CD4-positive, alpha-beta memory T cell (primary cell): ENCODE measurements at regions not wholly inside any gene's neighbourhood (a gene's known extent, or its start where the extent isn't known, plus 50 kb on each side); places are given as distances from the start of the nearest gene placed in this dataset.
"Not testable (repeated sequence)": the region's sequence is repeated elsewhere in the genome, so short reads cannot be mapped to it uniquely, and the experiment has no call there.

Experiments used
- CTCF ChIA-PET: fragments of 350-600 bp; sonication (Branson Sonifier 250); formaldehyde crosslinking; loops from one replicate; lab custom pipeline; 2021; ENCODE audit warnings: inconsistent platforms; ENCODE audit not compliant: partially characterized antibody; lab: Charles Lee
- POLR2A ChIA-PET: fragments of 350-600 bp; sonication (Branson Sonifier 250); formaldehyde crosslinking; loops from one replicate; lab custom pipeline; 2021; ENCODE audit not compliant: partially characterized antibody; lab: Charles Lee
- DNase-seq, 5 donors: peaks; one replicate each; pipeline versions ENCODE4 v3.0.0 to v3.0.0-alpha.2; 2020 to 2022; ENCODE audit warnings: mixed read lengths in 1 of 5
- H3K27ac ChIP-seq: one replicate; pipeline ENCODE4 v1.7.0; 2013; ENCODE audit warnings: low read depth, low read length
- H3K27me3 ChIP-seq: 2 replicates; pipeline ENCODE4 v1.7.0; 2013; ENCODE audit warnings: mild to moderate bottlenecking, low read length, moderate library complexity; ENCODE audit not compliant: insufficient read depth
- H3K36me3 ChIP-seq: 2 replicates; pipeline ENCODE4 v1.7.0; 2013; ENCODE audit warnings: mild to moderate bottlenecking, low read length, moderate library complexity; ENCODE audit not compliant: insufficient read depth
- H3K4me1 ChIP-seq: 2 replicates; pipeline ENCODE4 v1.7.0; 2013; ENCODE audit warnings: mild to moderate bottlenecking, low read length, moderate library complexity; ENCODE audit not compliant: insufficient read depth
- H3K4me3 ChIP-seq, 2 donors: one replicate each; pipeline ENCODE4 v1.7.0; 2013; ENCODE audit warnings: low read length in 2 of 2, mild to moderate bottlenecking in 1 of 2
- H3K9me3 ChIP-seq, 2 donors: one replicate each; pipeline ENCODE4 v1.7.0; 2013; ENCODE audit warnings: low read length in 2 of 2, control low read depth in 1 of 2; ENCODE audit not compliant: control insufficient read depth in 1 of 2
- H3K27ac Mint-ChIP-seq, 7 donors: one replicate each; pipeline ENCODE4 v1.8.0; 2020 to 2021; ENCODE audit warnings: mixed read lengths in 7 of 7, mild to moderate bottlenecking in 6 of 7, inconsistent platforms in 3 of 7, moderate library complexity in 3 of 7
- H3K27me3 Mint-ChIP-seq, 2 donors: one replicate each; pipeline ENCODE4 v1.8.0; 2020 to 2021; ENCODE audit warnings: mixed read lengths in 2 of 2
- H3K36me3 Mint-ChIP-seq, 2 donors: one replicate each; pipeline ENCODE4 v1.8.0; 2020 to 2021; ENCODE audit warnings: mixed read lengths in 2 of 2, inconsistent platforms in 1 of 2, mild to moderate bottlenecking in 1 of 2
- H3K4me1 Mint-ChIP-seq, 4 donors: one replicate each; pipeline ENCODE4 v1.8.0; 2020 to 2021; ENCODE audit warnings: mixed read lengths in 4 of 4, mild to moderate bottlenecking in 1 of 4
- H3K4me3 Mint-ChIP-seq, 8 donors: one replicate each; pipeline ENCODE4 v1.8.0; 2020 to 2021; ENCODE audit warnings: mixed read lengths in 8 of 8, mild to moderate bottlenecking in 7 of 8, moderate library complexity in 6 of 8, inconsistent platforms in 3 of 8
- H3K9me3 Mint-ChIP-seq, 8 donors: one replicate each; pipeline ENCODE4 v1.8.0; 2020 to 2021; ENCODE audit warnings: mixed read lengths in 8 of 8, mild to moderate bottlenecking in 5 of 8, inconsistent platforms in 3 of 8, moderate library complexity in 1 of 8
- intact Hi-C: fragments of 100-400 bp; cut with micrococcal nuclease; formaldehyde crosslinking; loops from one replicate; pipeline ENCODE4 v1.15.1; 2023

DNA sequence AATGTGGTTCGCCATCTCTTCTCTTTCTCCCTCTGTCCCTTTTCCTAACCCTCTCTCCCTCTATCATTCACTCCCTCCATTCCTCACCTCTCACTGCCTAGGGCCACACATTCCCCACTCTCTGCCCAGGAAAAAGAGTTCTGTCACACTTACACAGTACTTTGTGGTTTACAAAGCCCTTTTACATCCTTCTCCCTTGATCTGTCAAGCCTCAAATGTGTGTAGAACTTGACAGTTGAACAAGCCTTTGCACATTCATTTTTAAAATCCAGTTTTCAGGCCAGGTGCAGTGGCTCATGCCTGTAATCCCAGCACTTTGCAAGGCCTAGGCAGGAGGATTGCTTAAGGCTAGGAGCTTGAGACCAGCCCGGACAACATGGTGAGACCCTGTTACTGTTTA is 156.3 kb downstream of the VSIG4 start:
- ChIA-PET POLR2A (no interaction called here), CTCF (no interaction called here)
- H3K4me1 Mint-ChIP-seq: peaks cover 5 to 11% (median 6%) of the 10 kb centered on the region in 4 donors
- peak overlapping the region in 2 of 7 donors; percentile 4 to 22 for H3K27ac Mint-ChIP-seq
- peaks cover 0 to 2% (median 0%) of the 10 kb centered on the region in 8 donors for H3K9me3 Mint-ChIP-seq
- H3K27ac ChIP-seq: no peak overlapping the region
- no peaks in the 10 kb centered on the region for H3K27me3 Mint-ChIP-seq
- no peak for DNase-seq
- intact Hi-C loops: no loop called here
- no peaks in the 10 kb centered on the region for H3K27me3 ChIP-seq
- H3K4me3 ChIP-seq: no peak overlapping the region
- no peak overlapping the region for H3K4me3 Mint-ChIP-seq
- no peaks in the 10 kb centered on the region for H3K36me3 ChIP-seq
- no peaks in the 10 kb centered on the region for H3K36me3 Mint-ChIP-seq
- H3K9me3 ChIP-seq: no peaks in the 10 kb centered on the region
- no peaks in the 10 kb centered on the region for H3K4me1 ChIP-seq

DNA sequence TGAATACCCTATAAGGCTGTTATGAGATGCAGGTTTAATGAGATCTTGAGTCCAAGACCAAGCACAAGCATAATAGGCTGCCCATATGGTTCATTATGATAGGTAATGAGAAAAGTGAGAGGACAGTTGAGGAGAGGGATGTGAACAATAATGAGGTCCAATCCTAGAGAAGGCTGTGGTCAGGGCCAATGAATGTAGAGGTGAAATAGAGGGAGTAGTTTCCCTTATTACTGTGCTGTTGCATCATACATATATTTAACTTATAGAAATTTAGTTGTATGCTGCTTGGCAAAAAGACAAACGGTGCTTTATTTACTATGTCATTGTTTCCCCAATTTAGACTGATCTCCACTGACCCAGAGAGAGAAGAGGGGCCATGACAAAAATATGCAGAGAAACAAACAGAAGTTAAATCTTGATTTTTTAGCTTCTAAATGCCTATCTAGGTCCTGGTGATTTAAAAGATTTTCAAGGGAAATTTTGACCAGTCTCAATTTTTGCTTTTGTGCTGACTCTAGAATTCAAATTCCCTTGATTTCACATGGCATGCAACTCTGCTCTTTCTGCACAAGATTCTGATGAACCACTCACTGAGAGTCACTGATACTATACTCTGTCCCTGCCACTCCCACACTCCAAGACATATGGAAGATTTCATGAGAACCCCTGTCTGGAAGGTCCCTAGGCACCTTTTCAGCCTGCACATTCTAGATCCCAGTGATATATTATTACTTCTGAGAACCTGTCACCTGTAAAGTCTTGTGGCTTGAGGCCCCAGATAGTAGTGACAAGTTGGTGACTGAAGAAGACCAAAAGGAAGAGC is 159.7 kb downstream of the VSIG4 start:
- Mint-ChIP-seq H3K9me3 (peaks cover 0 to 4% (median 0%) of the 10 kb centered on the region in 8 donors), H3K36me3 (no peaks in the 10 kb centered on the region), H3K27ac (no peak overlapping the region), H3K4me3 (no peak overlapping the region), H3K4me1 (peaks cover 7 to 18% (median 10%) of the 10 kb centered on the region in 4 donors), H3K27me3 (no peaks in the 10 kb centered on the region)
- Histone ChIP-seq H3K4me3 (no peak overlapping the region), H3K9me3 (no peaks in the 10 kb centered on the region), H3K27me3 (no peaks in the 10 kb centered on the region), H3K36me3 (no peaks in the 10 kb centered on the region), H3K4me1 (no peaks in the 10 kb centered on the region), H3K27ac (no peak overlapping the region)
- POLR2A ChIA-PET: no interaction called here
- no peak for DNase-seq
- CTCF ChIA-PET: no interaction called here
- intact Hi-C loops: no loop called here

DNA sequence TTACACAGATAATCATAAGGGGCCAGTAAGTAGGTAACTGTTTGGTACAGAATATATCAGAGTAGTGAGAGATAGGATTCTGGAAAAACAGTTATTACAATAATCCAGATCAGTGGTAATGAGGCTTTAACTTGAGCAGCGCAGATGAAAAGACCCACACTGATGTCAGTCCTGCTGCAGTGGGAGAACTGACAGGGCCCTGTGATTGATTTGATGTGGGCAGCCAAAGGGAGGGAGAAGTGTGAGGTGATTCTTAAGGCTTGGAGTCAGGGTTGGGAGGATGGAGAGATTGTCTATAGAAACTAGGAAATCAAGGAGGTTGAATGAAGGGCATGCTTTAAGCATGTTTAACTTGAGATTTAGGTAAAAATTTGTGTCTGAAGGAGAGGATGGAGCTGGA is 161.4 kb downstream of the VSIG4 start:
- DNase-seq: no peak
- H3K4me3 Mint-ChIP-seq: peak overlapping the region in 1 of 8 donors; percentile 23
- no peak overlapping the region for H3K27ac Mint-ChIP-seq
- no peaks in the 10 kb centered on the region for H3K36me3 ChIP-seq
- peaks cover 0 to 4% (median under 1%) of the 10 kb centered on the region in 8 donors for H3K9me3 Mint-ChIP-seq
- H3K4me3 ChIP-seq: no peak overlapping the region
- intact Hi-C loops: no loop called here
- peaks cover 6 to 23% (median 14%) of the 10 kb centered on the region in 4 donors for H3K4me1 Mint-ChIP-seq
- POLR2A ChIA-PET: no interaction called here
- H3K27me3 ChIP-seq: no peaks in the 10 kb centered on the region
- no peaks in the 10 kb centered on the region for H3K9me3 ChIP-seq
- H3K36me3 Mint-ChIP-seq: no peaks in the 10 kb centered on the region
- no peaks in the 10 kb centered on the region for H3K27me3 Mint-ChIP-seq
- H3K27ac ChIP-seq: no peak overlapping the region
- H3K4me1 ChIP-seq: peaks cover 5% of the 10 kb centered on the region
- CTCF ChIA-PET: no interaction called here

DNA sequence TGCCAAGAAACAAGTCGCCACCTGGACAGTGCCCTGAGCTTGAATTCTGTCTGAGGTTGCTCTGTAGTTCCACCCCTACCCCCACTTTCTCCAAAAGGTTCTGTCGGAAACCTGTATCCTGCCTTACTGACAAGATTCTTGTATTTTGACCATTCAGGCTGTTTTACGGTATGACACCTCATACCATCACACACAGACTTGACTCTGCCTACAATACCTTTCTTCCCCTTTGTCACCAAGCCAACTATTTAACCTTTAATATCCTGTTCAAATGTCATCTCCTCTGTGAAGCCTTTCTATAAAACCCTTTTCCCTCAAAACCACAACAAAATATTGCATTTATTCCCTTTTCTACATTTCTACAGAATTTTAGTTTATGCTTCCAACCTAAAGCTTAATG is 161.9 kb downstream of the VSIG4 start:
- H3K27me3 Mint-ChIP-seq: no peaks in the 10 kb centered on the region
- no peaks in the 10 kb centered on the region for H3K36me3 Mint-ChIP-seq
- no peaks in the 10 kb centered on the region for H3K36me3 ChIP-seq
- no peak overlapping the region for H3K27ac ChIP-seq
- ChIA-PET POLR2A (no interaction called here), CTCF (no interaction called here)
- intact Hi-C loops: no loop called here
- no peaks in the 10 kb centered on the region for H3K9me3 ChIP-seq
- no peak overlapping the region for H3K4me3 ChIP-seq
- H3K4me1 ChIP-seq: peaks cover 5% of the 10 kb centered on the region
- peaks cover 0 to 4% (median under 1%) of the 10 kb centered on the region in 8 donors for H3K9me3 Mint-ChIP-seq
- H3K27ac Mint-ChIP-seq: no peak overlapping the region
- no peak for DNase-seq
- no peaks in the 10 kb centered on the region for H3K27me3 ChIP-seq
- peaks cover 5 to 27% (median 14%) of the 10 kb centered on the region in 4 donors for H3K4me1 Mint-ChIP-seq
- H3K4me3 Mint-ChIP-seq: no peak overlapping the region

DNA sequence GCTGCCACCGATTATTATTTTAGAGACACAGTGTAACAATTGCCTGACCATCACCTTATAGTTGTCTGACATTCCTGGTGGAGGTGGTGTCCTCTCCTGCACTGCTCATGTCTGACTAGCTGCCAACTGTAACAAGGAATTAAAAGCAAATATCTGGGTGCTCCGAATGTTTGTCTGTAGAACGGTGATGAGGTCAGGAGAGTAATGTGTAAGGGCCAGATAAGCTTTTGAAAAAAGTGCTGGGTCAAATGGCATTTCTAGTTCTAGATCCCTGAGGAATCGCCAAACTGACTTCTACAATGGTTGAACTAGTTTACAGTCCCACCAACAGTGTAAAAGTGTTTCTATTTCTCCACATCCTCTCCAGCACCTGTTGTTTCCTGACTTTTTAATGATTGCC is 164.3 kb downstream of the VSIG4 start:
- H3K36me3 Mint-ChIP-seq, H3K9me3 Mint-ChIP-seq, H3K4me3 ChIP-seq, H3K27me3 Mint-ChIP-seq, H3K4me1 ChIP-seq, H3K27ac Mint-ChIP-seq, CTCF ChIA-PET, H3K36me3 ChIP-seq, H3K27ac ChIP-seq, H3K9me3 ChIP-seq, POLR2A ChIA-PET, intact Hi-C loops, H3K4me3 Mint-ChIP-seq, H3K27me3 ChIP-seq, DNase-seq: not testable (repeated sequence)
- H3K4me1 Mint-ChIP-seq: peaks cover 3 to 36% (median 22%) of the 10 kb centered on the region in 4 donors

DNA sequence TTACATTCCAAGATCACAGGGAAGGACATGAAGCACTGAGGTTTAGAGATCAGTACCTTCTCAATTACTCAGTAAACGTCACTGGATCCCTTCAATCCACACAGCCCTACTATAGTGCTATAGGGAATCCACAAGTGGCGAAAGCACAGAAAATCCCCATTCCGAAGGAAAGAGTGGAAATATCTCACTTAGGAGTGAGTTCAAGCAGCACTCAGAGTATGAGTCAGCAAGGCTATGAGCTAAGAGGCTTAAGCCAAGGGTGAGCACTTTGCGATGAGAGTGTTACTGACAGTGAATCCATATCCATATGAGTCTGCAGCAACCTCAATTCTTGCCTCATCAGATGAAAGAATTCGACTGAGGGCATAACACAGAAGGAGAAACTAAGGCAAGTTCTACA is 165.1 kb downstream of the VSIG4 start:
- Mint-ChIP-seq H3K4me1 (peaks cover 3 to 36% (median 22%) of the 10 kb centered on the region in 4 donors), H3K36me3 (no peaks in the 10 kb centered on the region), H3K4me3 (no peak overlapping the region), H3K27ac (no peak overlapping the region), H3K9me3 (peaks cover 0 to 4% (median under 1%) of the 10 kb centered on the region in 8 donors), H3K27me3 (no peaks in the 10 kb centered on the region)
- Histone ChIP-seq H3K27me3 (no peaks in the 10 kb centered on the region), H3K9me3 (no peaks in the 10 kb centered on the region), H3K36me3 (no peaks in the 10 kb centered on the region), H3K27ac (no peak overlapping the region), H3K4me3 (no peak overlapping the region), H3K4me1 (peaks cover 5% of the 10 kb centered on the region)
- no peak for DNase-seq
- CTCF ChIA-PET: no interaction called here
- POLR2A ChIA-PET: no interaction called here
- intact Hi-C loops: no loop called here

DNA sequence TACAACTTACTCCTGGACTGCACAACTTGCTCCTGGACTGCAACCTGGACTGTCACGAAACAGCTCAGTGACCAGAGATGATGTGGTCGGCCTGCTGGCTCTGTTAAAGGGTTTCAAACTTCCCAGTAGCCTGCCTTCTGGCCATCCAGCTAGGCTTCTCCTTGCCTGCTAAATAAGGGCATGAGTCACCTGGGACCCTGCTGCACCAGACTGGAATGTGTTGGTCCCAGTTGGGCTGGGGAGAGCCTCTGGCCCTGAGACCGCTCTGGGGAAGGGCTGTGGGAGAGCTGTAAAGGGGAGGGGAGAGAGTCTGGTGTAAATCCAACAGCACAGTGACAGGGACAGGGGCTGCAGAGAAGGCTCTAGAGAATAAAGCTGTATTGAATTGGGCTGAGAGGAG is 165.8 kb downstream of the VSIG4 start:
- H3K4me3 ChIP-seq: no peak overlapping the region
- intact Hi-C loops: no loop called here
- peaks cover 5% of the 10 kb centered on the region for H3K4me1 ChIP-seq
- peaks cover 3 to 36% (median 22%) of the 10 kb centered on the region in 4 donors for H3K4me1 Mint-ChIP-seq
- no peaks in the 10 kb centered on the region for H3K9me3 ChIP-seq
- H3K27me3 Mint-ChIP-seq: no peaks in the 10 kb centered on the region
- ChIA-PET POLR2A (no interaction called here), CTCF (interaction anchor here (0.9 kb wide), 1 partner anchor 112 kb away, joined by 3 read pairs; no protein-coding TSS in a partner anchor)
- peak overlapping the region in 1 of 7 donors; percentile 36 for H3K27ac Mint-ChIP-seq
- no peaks in the 10 kb centered on the region for H3K36me3 ChIP-seq
- DNase-seq: no peak
- peaks cover 0 to 4% (median 0%) of the 10 kb centered on the region in 8 donors for H3K9me3 Mint-ChIP-seq
- no peaks in the 10 kb centered on the region for H3K36me3 Mint-ChIP-seq
- H3K4me3 Mint-ChIP-seq: no peak overlapping the region
- no peaks in the 10 kb centered on the region for H3K27me3 ChIP-seq
- no peak overlapping the region for H3K27ac ChIP-seq
